Neural progenitor cell (in vitro differentiated cells): ENCODE measurements at regions not wholly inside any gene's neighbourhood (a gene's known extent, or its start where the extent isn't known, plus 50 kb on each side); places are given as distances from the start of the nearest gene placed in this dataset.

Experiments
- DNase-seq: peaks from one replicate; pipeline ENCODE4 v3.0.0-alpha.2; 2016; ENCODE audit warnings: low spot score
- H2AFZ ChIP-seq: fragments of 200-600 bp; sonication (generic); replicated peaks from 2 replicates; pipeline ENCODE4 v1.6.1; 2016; ENCODE audit warnings: antibody characterized with exemption
- H3F3A ChIP-seq: fragments of 200-600 bp; sonication (generic); 2 replicates; pipeline ENCODE4 v1.6.1; 2016; ENCODE audit warnings: antibody characterized with exemption, low read depth
- H3K27ac ChIP-seq: fragments of 200-600 bp; sonication (generic); 2 replicates; pipeline ENCODE4 v1.5.1; 2016; ENCODE audit warnings: mild to moderate bottlenecking
- H3K27me3 ChIP-seq: fragments of 200-600 bp; sonication (generic); 2 replicates; pipeline ENCODE4 v1.6.1; 2016; ENCODE audit warnings: mild to moderate bottlenecking, moderate library complexity
- H3K36me3 ChIP-seq: fragments of 200-600 bp; sonication (generic); 2 replicates; pipeline ENCODE4 v1.5.1; 2016
- H3K4me1 ChIP-seq: fragments of 200-600 bp; sonication (generic); 2 replicates; pipeline ENCODE4 v1.6.1; 2016; ENCODE audit warnings: mixed run types
- H3K4me2 ChIP-seq: fragments of 200-600 bp; sonication (generic); 2 replicates; pipeline ENCODE4 v1.6.1; 2016
- H3K4me3 ChIP-seq: fragments of 200-600 bp; sonication (generic); 2 replicates; pipeline ENCODE4 v1.5.1; 2016
- H3K79me2 ChIP-seq: fragments of 200-600 bp; sonication (generic); 2 replicates; pipeline ENCODE4 v1.6.1; 2016; ENCODE audit warnings: low read depth
- H3K9ac ChIP-seq: fragments of 200-600 bp; sonication (generic); 2 replicates; pipeline ENCODE4 v1.6.1; 2016
- H3K9me3 ChIP-seq: fragments of 200-600 bp; sonication (generic); 2 replicates; pipeline ENCODE4 v1.5.1; 2016; ENCODE audit warnings: low read depth
- H4K20me1 ChIP-seq: fragments of 200-600 bp; sonication (generic); 2 replicates; pipeline ENCODE4 v1.6.1; 2016; ENCODE audit warnings: low read depth
- H3K27ac Mint-ChIP-seq: 3 replicates; pipeline ENCODE4 v1.8.0; 2021; ENCODE audit warnings: mixed read lengths
- H3K27me3 Mint-ChIP-seq: 2 replicates; pipeline ENCODE4 v1.8.0; 2022; ENCODE audit warnings: low read depth, mild to moderate bottlenecking, inconsistent platforms, moderate library complexity, mixed read lengths; ENCODE audit not compliant: insufficient read depth
- H3K36me3 Mint-ChIP-seq: 3 replicates; pipeline ENCODE4 v1.8.0; 2021; ENCODE audit warnings: mixed read lengths
- H3K4me1 Mint-ChIP-seq: 3 replicates; pipeline ENCODE4 v1.8.0; 2021; ENCODE audit warnings: mixed read lengths
- H3K4me3 Mint-ChIP-seq: 3 replicates; pipeline ENCODE4 v1.8.0; 2021; ENCODE audit warnings: mild to moderate bottlenecking, moderate library complexity, mixed read lengths
- H3K9me3 Mint-ChIP-seq: 3 replicates; pipeline ENCODE4 v1.8.0; 2020; ENCODE audit warnings: mixed read lengths
- CTCF ChIP-seq: fragments of 200-600 bp; sonication (generic); IDR thresholded peaks from 2 replicates; pipeline ENCODE4 v1.5.1; 2017; ENCODE audit warnings: antibody characterized with exemption, mild to moderate bottlenecking
- EZH2 ChIP-seq: fragments of 200-600 bp; sonication (generic); IDR thresholded peaks from 2 replicates; pipeline ENCODE4 v1.6.1; 2017; ENCODE audit warnings: antibody characterized with exemption, mild to moderate bottlenecking, moderate library complexity
- EZH2phosphoT487 ChIP-seq: fragments of 200-600 bp; sonication (generic); IDR thresholded peaks from 2 replicates; pipeline ENCODE4 v1.6.1; 2017; ENCODE audit warnings: antibody characterized with exemption

GRCh38 chr11:26030399-26030798 lies 301.5 kb upstream of the ANO3 start:
- no peaks in the 10 kb centered on the region for H3K79me2 ChIP-seq
- H4K20me1 ChIP-seq: no peaks in the 10 kb centered on the region
- no peak overlapping the region for H3K27ac ChIP-seq
- Mint-ChIP-seq H3K27me3 (no peaks in the 10 kb centered on the region), H3K4me1 (no peaks in the 10 kb centered on the region), H3K36me3 (no peaks in the 10 kb centered on the region), H3K27ac (no peak overlapping the region), H3K9me3 (no peaks in the 10 kb centered on the region), H3K4me3 (no peak overlapping the region)
- no peaks in the 10 kb centered on the region for H3F3A ChIP-seq
- no peaks in the 10 kb centered on the region for H3K36me3 ChIP-seq
- H3K4me2 ChIP-seq: no peak overlapping the region
- H2AFZ ChIP-seq: no peak overlapping the region
- TF ChIP-seq CTCF: no peak
- no peak for TF ChIP-seq EZH2phosphoT487
- TF ChIP-seq EZH2: no peak
- no peak for DNase-seq
- no peaks in the 10 kb centered on the region for H3K4me1 ChIP-seq
- H3K9me3 ChIP-seq: no peaks in the 10 kb centered on the region
- H3K4me3 ChIP-seq: no peak overlapping the region
- H3K27me3 ChIP-seq: no peaks in the 10 kb centered on the region
- no peak overlapping the region for H3K9ac ChIP-seq

GRCh38 chr11:26032241-26032640 lies 299.7 kb upstream of the ANO3 start:
- Histone ChIP-seq H3K27ac (no peak overlapping the region), H3F3A (no peaks in the 10 kb centered on the region), H4K20me1 (no peaks in the 10 kb centered on the region), H3K4me2 (no peak overlapping the region), H3K9ac (no peak overlapping the region), H3K9me3 (no peaks in the 10 kb centered on the region), H2AFZ (no peak overlapping the region), H3K36me3 (no peaks in the 10 kb centered on the region), H3K4me3 (no peak overlapping the region), H3K27me3 (no peaks in the 10 kb centered on the region), H3K79me2 (no peaks in the 10 kb centered on the region), H3K4me1 (no peaks in the 10 kb centered on the region)
- TF ChIP-seq EZH2phosphoT487 (no peak), CTCF (no peak), EZH2 (no peak)
- H3K36me3 Mint-ChIP-seq: no peaks in the 10 kb centered on the region
- H3K9me3 Mint-ChIP-seq: no peaks in the 10 kb centered on the region
- H3K27me3 Mint-ChIP-seq: no peaks in the 10 kb centered on the region
- H3K4me3 Mint-ChIP-seq: no peak overlapping the region
- H3K27ac Mint-ChIP-seq: no peak overlapping the region
- DNase-seq: no peak
- no peaks in the 10 kb centered on the region for H3K4me1 Mint-ChIP-seq

- Histone ChIP-seq H3K9ac (no peak overlapping the region), H3F3A (no peaks in the 10 kb centered on the region), H3K4me3 (no peak overlapping the region), H3K4me1 (no peaks in the 10 kb centered on the region), H3K4me2 (no peak overlapping the region), H3K27ac (no peak overlapping the region), H4K20me1 (no peaks in the 10 kb centered on the region), H3K27me3 (no peaks in the 10 kb centered on the region), H3K36me3 (no peaks in the 10 kb centered on the region), H3K79me2 (no peaks in the 10 kb centered on the region), H3K9me3 (no peaks in the 10 kb centered on the region), H2AFZ (no peak overlapping the region)
- no peak for DNase-seq
- H3K27ac Mint-ChIP-seq: no peak overlapping the region
- H3K27me3 Mint-ChIP-seq: no peaks in the 10 kb centered on the region
- TF ChIP-seq CTCF (no peak), EZH2phosphoT487 (no peak), EZH2 (no peak)
- no peaks in the 10 kb centered on the region for H3K9me3 Mint-ChIP-seq
- H3K4me1 Mint-ChIP-seq: no peaks in the 10 kb centered on the region
- no peak overlapping the region for H3K4me3 Mint-ChIP-seq
- no peaks in the 10 kb centered on the region for H3K36me3 Mint-ChIP-seq
These were observed 296.2 kb upstream of the ANO3 start for GRCh38 chr11:26035696-26036095.

GRCh38 chr11:26037716-26038115 lies 294.2 kb upstream of the ANO3 start:
- Histone ChIP-seq H3K27ac (no peak overlapping the region), H2AFZ (no peak overlapping the region), H4K20me1 (no peaks in the 10 kb centered on the region), H3K9me3 (no peaks in the 10 kb centered on the region), H3K36me3 (no peaks in the 10 kb centered on the region), H3K9ac (no peak overlapping the region), H3K4me3 (no peak overlapping the region), H3K4me2 (no peak overlapping the region), H3K79me2 (no peaks in the 10 kb centered on the region), H3F3A (no peaks in the 10 kb centered on the region), H3K27me3 (no peaks in the 10 kb centered on the region), H3K4me1 (no peaks in the 10 kb centered on the region)
- TF ChIP-seq EZH2phosphoT487 (no peak), CTCF (no peak), EZH2 (no peak)
- DNase-seq: no peak
- Mint-ChIP-seq H3K4me1 (no peaks in the 10 kb centered on the region), H3K27me3 (no peaks in the 10 kb centered on the region), H3K36me3 (no peaks in the 10 kb centered on the region), H3K4me3 (no peak overlapping the region), H3K9me3 (no peaks in the 10 kb centered on the region), H3K27ac (no peak overlapping the region)
